Duodenal mucosa (tissue), 2 donors: ENCODE measurements at regions not wholly inside any gene's neighbourhood (a gene's known extent, or its start where the extent isn't known, plus 50 kb on each side); places are given as distances from the start of the nearest gene placed in this dataset.
"Not testable (repeated sequence)": the region's sequence is repeated elsewhere in the genome, so short reads cannot be mapped to it uniquely, and the experiment has no call there.

Experiments used
- H3K27ac ChIP-seq: one replicate; pipeline ENCODE4 v1.7.0; 2013; ENCODE audit warnings: low read depth, low read length
- H3K27me3 ChIP-seq, 2 donors: one replicate each; pipeline ENCODE4 v1.7.0; 2013; ENCODE audit warnings: low read length in 2 of 2, control low read depth in 1 of 2; ENCODE audit not compliant: insufficient read depth in 2 of 2, control insufficient read depth in 1 of 2
- H3K36me3 ChIP-seq, 2 donors: one replicate each; pipeline ENCODE4 v1.7.0; 2013; ENCODE audit warnings: low read length in 2 of 2, control low read depth in 1 of 2; ENCODE audit not compliant: insufficient read depth in 2 of 2, control insufficient read depth in 1 of 2
- H3K4me1 ChIP-seq, 2 donors: one replicate each; pipeline ENCODE4 v1.7.0; 2013; ENCODE audit warnings: low read length in 2 of 2, control low read depth in 1 of 2; ENCODE audit not compliant: insufficient read depth in 2 of 2, control insufficient read depth in 1 of 2
- H3K4me3 ChIP-seq, 2 donors: one replicate each; pipeline ENCODE4 v1.7.0; 2013; ENCODE audit warnings: low read length in 2 of 2, low read depth in 1 of 2
- H3K9ac ChIP-seq, 2 donors: one replicate each; pipeline ENCODE4 v1.7.0; 2013; ENCODE audit warnings: low read length in 2 of 2, low read depth in 1 of 2
- H3K9me3 ChIP-seq, 2 donors: one replicate each; pipeline ENCODE4 v1.7.0; 2013; ENCODE audit warnings: low read length in 2 of 2, control low read depth in 1 of 2; ENCODE audit not compliant: control insufficient read depth in 1 of 2

DNA sequence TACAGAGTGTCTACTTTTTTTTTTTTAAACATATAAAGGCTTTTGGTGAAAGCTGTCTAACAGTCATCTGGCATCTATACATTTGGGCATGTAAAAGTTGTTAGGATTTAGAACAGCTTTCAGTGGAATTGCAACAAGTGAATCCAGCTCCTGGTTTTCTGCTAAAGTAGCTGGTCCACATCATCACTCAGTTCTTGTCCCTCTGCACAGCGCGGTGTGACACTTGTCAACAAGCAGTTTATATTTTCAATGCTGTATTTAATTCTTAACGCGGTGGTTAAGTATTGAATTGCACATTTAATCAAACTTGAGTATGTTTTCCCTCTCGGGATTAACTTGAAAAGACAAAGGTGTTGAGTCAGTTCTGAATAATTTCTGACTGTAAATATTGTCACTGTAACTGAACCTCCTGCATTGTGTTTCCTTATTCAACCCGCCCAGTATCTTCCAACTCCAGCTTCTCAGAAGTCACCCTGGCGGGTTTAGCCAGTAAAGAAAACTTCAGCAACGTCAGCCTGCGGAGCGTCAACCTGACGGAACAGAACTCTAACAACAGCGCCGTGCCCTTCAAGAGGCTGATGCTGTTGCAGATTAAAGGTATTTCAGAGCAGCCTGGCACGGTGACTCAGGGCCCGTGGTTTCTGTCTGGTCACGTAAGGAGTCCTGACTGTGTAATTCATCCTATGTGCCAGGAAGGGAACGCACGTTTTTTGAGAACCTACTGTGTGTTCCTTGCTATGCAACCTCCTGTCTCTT lies 66.1 kb upstream of the LYZL2 start:
- not testable (repeated sequence) for H3K4me3 ChIP-seq, H3K27ac ChIP-seq, H3K4me1 ChIP-seq, H3K27me3 ChIP-seq, H3K9me3 ChIP-seq, H3K9ac ChIP-seq, H3K36me3 ChIP-seq

- no peak overlapping the region for H3K9ac ChIP-seq
Measured at GRCh38 chr10:30694518-30695228, 65.1 kb upstream of the LYZL2 start.

DNA sequence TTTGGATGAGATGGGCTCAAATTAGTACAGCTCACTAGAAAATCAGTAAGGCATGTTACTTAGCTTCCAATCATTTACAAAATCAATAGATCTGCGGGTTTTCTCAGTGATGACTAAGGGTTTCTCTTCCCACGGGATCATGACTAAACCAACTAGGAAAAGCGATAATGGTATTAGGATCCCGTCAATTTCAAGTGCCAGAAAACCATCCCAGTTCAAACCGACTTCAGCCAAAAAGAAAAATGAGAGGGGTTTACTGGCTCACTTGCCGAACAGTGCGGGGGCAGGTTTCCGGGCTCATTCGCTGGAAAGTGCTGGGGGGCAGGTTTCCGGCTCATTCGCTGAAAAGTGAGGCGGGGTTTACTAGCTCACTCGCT lies 62.1 kb upstream of the LYZL2 start:
- Histone ChIP-seq H3K27me3 (no peaks in the 10 kb centered on the region), H3K36me3 (no peaks in the 10 kb centered on the region), H3K4me1 (no peaks in the 10 kb centered on the region), H3K4me3 (no peak overlapping the region), H3K27ac (no peak overlapping the region), H3K9me3 (no peaks in the 10 kb centered on the region), H3K9ac (no peak overlapping the region)

More at GRCh38 chr10:30694518-30695228, 65.1 kb upstream of the LYZL2 start:
- Histone ChIP-seq H3K27ac (no peak overlapping the region), H3K27me3 (no peaks in the 10 kb centered on the region), H3K4me1 (no peaks in the 10 kb centered on the region), H3K4me3 (no peak overlapping the region), H3K36me3 (no peaks in the 10 kb centered on the region), H3K9me3 (no peaks in the 10 kb centered on the region)

GRCh38 chr10:30690948-30691638 lies 61.5 kb upstream of the LYZL2 start:
- not testable (repeated sequence) for H3K4me3 ChIP-seq, H3K9me3 ChIP-seq, H3K36me3 ChIP-seq, H3K27ac ChIP-seq, H3K27me3 ChIP-seq, H3K9ac ChIP-seq, H3K4me1 ChIP-seq

GRCh38 chr10:30688456-30688855 lies 58.9 kb upstream of the LYZL2 start:
- no peak overlapping the region for H3K27ac ChIP-seq
- H3K36me3 ChIP-seq: no peaks in the 10 kb centered on the region
- no peaks in the 10 kb centered on the region for H3K27me3 ChIP-seq
- no peaks in the 10 kb centered on the region for H3K4me1 ChIP-seq
- no peaks in the 10 kb centered on the region for H3K9me3 ChIP-seq
- no peak overlapping the region for H3K4me3 ChIP-seq
- H3K9ac ChIP-seq: no peak overlapping the region

DNA sequence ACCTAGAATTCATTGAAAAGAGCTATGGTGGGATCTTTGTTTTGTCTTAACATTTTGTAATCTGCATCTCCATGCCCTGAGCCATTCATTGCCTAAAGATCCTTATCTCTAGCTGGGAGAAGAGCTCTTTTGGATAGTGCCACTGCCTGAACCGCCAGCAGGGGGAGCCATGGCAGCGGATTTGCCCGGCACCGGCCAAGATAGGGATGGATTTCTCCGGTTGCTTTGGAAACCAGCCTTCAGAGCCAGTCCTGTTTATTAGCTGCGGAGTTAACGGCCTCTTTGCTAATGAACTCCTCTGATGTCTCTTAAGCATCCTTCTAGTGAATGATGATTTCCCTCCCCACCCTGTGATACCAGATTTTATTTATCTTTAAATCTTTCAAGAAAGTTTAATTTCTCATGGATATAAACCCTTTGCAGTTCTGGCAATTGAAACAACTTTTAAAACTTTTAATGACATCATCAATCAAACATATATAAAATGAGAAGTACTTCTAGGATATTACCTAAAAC lies 58.2 kb upstream of the LYZL2 start:
- Histone ChIP-seq H3K4me1 (no peaks in the 10 kb centered on the region), H3K4me3 (no peak overlapping the region), H3K27me3 (no peaks in the 10 kb centered on the region), H3K27ac (no peak overlapping the region), H3K36me3 (no peaks in the 10 kb centered on the region), H3K9ac (no peak overlapping the region), H3K9me3 (no peaks in the 10 kb centered on the region)

DNA sequence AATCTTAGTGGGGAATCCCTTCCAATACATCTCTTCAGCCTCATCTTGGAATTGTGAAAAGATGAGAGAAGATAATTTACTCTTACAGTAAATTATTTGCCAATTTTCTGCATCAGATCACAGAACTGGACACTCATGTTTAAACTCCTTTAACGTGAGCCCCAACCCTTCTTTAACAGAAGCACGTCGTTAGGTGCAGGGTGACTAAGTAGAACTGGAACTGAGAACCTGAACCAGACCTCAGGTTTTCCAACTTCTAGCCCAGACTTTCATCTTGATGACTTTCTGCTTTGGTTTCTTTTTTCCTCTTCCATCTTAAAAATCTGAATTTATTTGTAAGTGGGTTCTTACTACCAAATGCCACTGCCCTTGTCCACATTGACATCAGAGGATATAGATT lies 57.2 kb upstream of the LYZL2 start:
- Histone ChIP-seq H3K27me3 (no peaks in the 10 kb centered on the region), H3K9me3 (no peaks in the 10 kb centered on the region), H3K9ac (no peak overlapping the region), H3K36me3 (no peaks in the 10 kb centered on the region), H3K27ac (no peak overlapping the region), H3K4me1 (no peaks in the 10 kb centered on the region), H3K4me3 (no peak overlapping the region)

DNA sequence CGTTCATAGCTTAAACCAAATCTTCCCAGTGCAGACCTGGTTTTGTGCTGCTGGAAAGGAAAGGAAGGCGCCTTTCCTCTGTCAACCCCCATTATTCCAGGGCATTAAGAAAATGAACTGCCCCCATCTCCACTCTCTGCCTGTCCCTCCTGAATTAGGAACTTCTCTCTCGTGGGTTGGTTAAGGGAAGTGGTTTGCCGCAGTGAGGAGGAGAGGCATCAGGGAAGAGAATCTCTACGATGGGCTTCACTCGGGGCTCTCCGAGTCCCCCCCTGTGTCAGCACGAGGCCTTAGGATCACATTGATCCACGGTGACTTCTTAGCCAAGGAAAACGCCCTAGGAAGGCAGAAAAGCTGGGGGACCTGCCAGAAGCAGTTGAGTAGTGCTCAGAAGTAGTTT lies 53.9 kb upstream of the LYZL2 start:
- H3K4me1 ChIP-seq: no peaks in the 10 kb centered on the region
- no peaks in the 10 kb centered on the region for H3K36me3 ChIP-seq
- no peak overlapping the region for H3K27ac ChIP-seq
- H3K27me3 ChIP-seq: no peaks in the 10 kb centered on the region
- no peaks in the 10 kb centered on the region for H3K9me3 ChIP-seq
- no peak overlapping the region for H3K4me3 ChIP-seq
- no peak overlapping the region for H3K9ac ChIP-seq

- H3K4me3 ChIP-seq, H3K36me3 ChIP-seq, H3K9ac ChIP-seq, H3K27me3 ChIP-seq, H3K4me1 ChIP-seq, H3K9me3 ChIP-seq, H3K27ac ChIP-seq: not testable (repeated sequence)
Measured at GRCh38 chr10:30682377-30683199, 53.0 kb upstream of the LYZL2 start.
